ENCODE measurements at regions not wholly inside any gene's neighbourhood (a gene's known extent, or its start where the extent isn't known, plus 50 kb on each side); places are given as distances from the start of the nearest gene placed in this dataset.

GRCh38 chr1:233790662-233791371 is 113.7 kb upstream of the SLC35F3 start:
- no peaks in the 10 kb centered on the region for H3K79me2 ChIP-seq (ENCODE audit: insufficient read depth, low read depth, low read length)
- no TSS peak for BruUV-seq (replicated peaks)
- DNase-seq (ENCODE audit: low spot score) = peak; percentile 52
- no peak overlapping the region for H3K4me3 ChIP-seq (ENCODE audit: low read depth, low read length, poor library complexity, severe bottlenecking)
- no peak overlapping the region for H2AFZ ChIP-seq (ENCODE audit: low read length)
- CTCF ChIA-PET (ENCODE audit: unreplicated experiment) = no interaction called here
- TF ChIP-seq EZH2phosphoT487 (IDR thresholded peaks at IDR 0.05; ENCODE audit: borderline replicate concordance, low read depth, low read length) = no peak
- TF ChIP-seq CTCF (conservative IDR thresholded peaks at IDR 0.05; ENCODE audit: low read length) = peak; percentile 92
- POLR2A ChIA-PET = interaction anchor here (0.5 kb wide), 1 partner anchor 424 kb away, joined by 4 read pairs; no protein-coding TSS in a partner anchor
- H3K27ac ChIP-seq (ENCODE audit: low read depth, low read length, poor library complexity, severe bottlenecking) = no peak overlapping the region
- intact Hi-C loops (cut with micrococcal nuclease; ENCODE audit: unreplicated experiment) = loop anchor here (1.0 kb wide), 2 partner anchors 396 to 487 kb away; no protein-coding TSS in a partner anchor
- no peaks in the 10 kb centered on the region for H3K4me1 ChIP-seq (ENCODE audit: insufficient read depth, low read length, poor library complexity, severe bottlenecking)
- no peaks in the 10 kb centered on the region for H3K9me3 ChIP-seq (ENCODE audit: low read length)
- H4K20me1 ChIP-seq (ENCODE audit: insufficient read depth, low read length) = no peaks in the 10 kb centered on the region
- no peaks in the 10 kb centered on the region for H3K9me2 ChIP-seq (ENCODE audit: insufficient read depth, low read length)
- H3K36me3 ChIP-seq (ENCODE audit: insufficient read depth, low read length) = no peaks in the 10 kb centered on the region
- no peak overlapping the region for H3K4me2 ChIP-seq (ENCODE audit: low read length)

- H3K9me2 ChIP-seq (ENCODE audit: insufficient read depth, low read length) = no peaks in the 10 kb centered on the region
- no peaks in the 10 kb centered on the region for H4K20me1 ChIP-seq (ENCODE audit: insufficient read depth, low read length)
- no peak overlapping the region for H3K4me3 ChIP-seq (ENCODE audit: low read depth, low read length, poor library complexity, severe bottlenecking)
- H3K27ac ChIP-seq (ENCODE audit: low read depth, low read length, poor library complexity, severe bottlenecking) = no peak overlapping the region
- no peaks in the 10 kb centered on the region for H3K4me1 ChIP-seq (ENCODE audit: insufficient read depth, low read length, poor library complexity, severe bottlenecking)
- no peak overlapping the region for H2AFZ ChIP-seq (ENCODE audit: low read length)
- H3K79me2 ChIP-seq (ENCODE audit: insufficient read depth, low read depth, low read length) = no peaks in the 10 kb centered on the region
- H3K36me3 ChIP-seq (ENCODE audit: insufficient read depth, low read length) = no peaks in the 10 kb centered on the region
- ChIA-PET POLR2A (no interaction called here), CTCF (ENCODE audit: unreplicated experiment) (no interaction called here)
- BruUV-seq (replicated peaks) = no TSS peak
- TF ChIP-seq CTCF (conservative IDR thresholded peaks at IDR 0.05; ENCODE audit: low read length) = peak; percentile 62; the same call in 1 of the 2 replicates
- TF ChIP-seq EZH2phosphoT487 (IDR thresholded peaks at IDR 0.05; ENCODE audit: borderline replicate concordance, low read depth, low read length) = no peak
- no peaks in the 10 kb centered on the region for H3K9me3 ChIP-seq (ENCODE audit: low read length)
- H3K4me2 ChIP-seq (ENCODE audit: low read length) = no peak overlapping the region
- intact Hi-C loops (cut with micrococcal nuclease; ENCODE audit: unreplicated experiment) = loop anchor here (1.0 kb wide), 2 partner anchors 396 to 487 kb away; no protein-coding TSS in a partner anchor
- DNase-seq (ENCODE audit: low spot score) = no peak
Observed at GRCh38 chr1:233791372-233791703, 113.1 kb upstream of the SLC35F3 start.

GRCh38 chr1:233791721-233792120 is 112.8 kb upstream of the SLC35F3 start:
- BruUV-seq (replicated peaks) = no TSS peak
- ChIA-PET POLR2A (no interaction called here), CTCF (ENCODE audit: unreplicated experiment) (no interaction called here)
- H3K27ac ChIP-seq (ENCODE audit: low read depth, low read length, poor library complexity, severe bottlenecking) = no peak overlapping the region
- H3K36me3 ChIP-seq (ENCODE audit: insufficient read depth, low read length) = no peaks in the 10 kb centered on the region
- no peaks in the 10 kb centered on the region for H3K4me1 ChIP-seq (ENCODE audit: insufficient read depth, low read length, poor library complexity, severe bottlenecking)
- H3K4me2 ChIP-seq (ENCODE audit: low read length) = no peak overlapping the region
- TF ChIP-seq EZH2phosphoT487 (IDR thresholded peaks at IDR 0.05; ENCODE audit: borderline replicate concordance, low read depth, low read length) (no peak), CTCF (conservative IDR thresholded peaks at IDR 0.05; ENCODE audit: low read length) (no peak)
- intact Hi-C loops (cut with micrococcal nuclease; ENCODE audit: unreplicated experiment) = loop anchor here (1.0 kb wide), 2 partner anchors 396 to 487 kb away; no protein-coding TSS in a partner anchor
- no peak overlapping the region for H2AFZ ChIP-seq (ENCODE audit: low read length)
- DNase-seq (ENCODE audit: low spot score) = no peak
- H3K9me2 ChIP-seq (ENCODE audit: insufficient read depth, low read length) = no peaks in the 10 kb centered on the region
- H4K20me1 ChIP-seq (ENCODE audit: insufficient read depth, low read length) = no peaks in the 10 kb centered on the region
- no peaks in the 10 kb centered on the region for H3K79me2 ChIP-seq (ENCODE audit: insufficient read depth, low read depth, low read length)
- no peaks in the 10 kb centered on the region for H3K9me3 ChIP-seq (ENCODE audit: low read length)
- H3K4me3 ChIP-seq (ENCODE audit: low read depth, low read length, poor library complexity, severe bottlenecking) = no peak overlapping the region
